Testis (tissue), 2 donors: ENCODE measurements at regions not wholly inside any gene's neighbourhood (a gene's known extent, or its start where the extent isn't known, plus 50 kb on each side); places are given as distances from the start of the nearest gene placed in this dataset.

Source experiments
- CTCF ChIP-seq, 3 experiments: fragments of 450-650 bp in 2 of 3; fragments of 200-600 bp in 1 of 3; sonication (generic) in 1 of 3; IDR thresholded peaks; one replicate each; pipeline ENCODE4 v1.5.1; 2016 to 2019; ENCODE audit warnings: antibody characterized with exemption in 3 of 3, mild to moderate bottlenecking in 2 of 3, moderate library complexity in 1 of 3
- POLR2A ChIP-seq: fragments of 450-650 bp; IDR thresholded peaks from one replicate; pipeline ENCODE4 v1.6.1; 2017; ENCODE audit warnings: antibody characterized with exemption, mild to moderate bottlenecking, moderate library complexity

DNA sequence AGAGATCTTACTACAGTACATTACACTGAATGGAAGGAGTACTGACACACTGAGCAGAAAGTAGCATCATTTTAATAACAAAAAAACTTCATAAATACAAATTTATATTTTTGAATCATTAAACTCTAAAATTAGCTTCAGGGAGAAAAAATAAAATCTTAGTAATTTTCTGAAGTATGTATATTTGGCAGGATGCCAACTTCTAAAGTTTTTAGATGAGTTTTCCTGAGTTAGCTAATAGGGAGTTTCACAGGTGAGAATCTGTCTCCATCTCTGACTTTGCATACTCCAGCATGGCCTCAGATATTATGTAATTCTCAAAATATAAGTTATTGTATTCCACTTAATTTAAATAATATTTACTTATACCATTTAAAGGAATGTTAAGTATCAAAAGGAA lies 673.2 kb upstream of the PCDH15 start:
- TF ChIP-seq CTCF (IDR thresholded peaks at IDR 0.05), result no peak
- TF ChIP-seq POLR2A, result no peak
